COLO668 (cell line): ENCODE measurements at regions not wholly inside any gene's neighbourhood (a gene's known extent, or its start where the extent isn't known, plus 50 kb on each side); places are given as distances from the start of the nearest gene placed in this dataset.

Experiments used
- DNase-seq: peaks from one replicate; lab custom pipeline; 2025; ENCODE audit not compliant: unreplicated experiment; lab: John Stamatoyannopoulos, UW

DNA sequence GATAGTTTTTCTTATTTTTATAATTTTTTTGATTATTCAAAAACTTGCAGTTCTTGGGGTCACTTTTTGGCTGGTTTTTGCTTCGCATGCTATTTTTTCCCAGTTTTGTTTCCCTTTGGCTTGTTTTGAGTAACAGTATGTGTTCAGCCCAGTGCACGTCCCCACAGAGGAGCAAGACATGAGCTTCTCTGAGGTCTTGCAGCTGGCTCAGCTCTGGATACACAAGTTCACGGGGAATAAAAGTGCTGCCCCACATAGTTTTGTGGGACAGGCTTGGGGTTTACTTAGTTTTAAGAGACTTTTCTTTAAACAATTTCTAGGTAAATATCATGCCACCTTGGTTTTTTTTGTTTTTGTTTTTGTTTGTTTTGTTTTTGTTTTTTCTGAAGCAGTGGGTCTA is 297.8 kb upstream of the IRX1 start:
- no peak for DNase-seq

GRCh38 chr5:3288325-3288724 is 307.3 kb upstream of the IRX1 start:
- no peak for DNase-seq

GRCh38 chr5:3287516-3287915 is 308.1 kb upstream of the IRX1 start:
- DNase-seq = no peak

DNA sequence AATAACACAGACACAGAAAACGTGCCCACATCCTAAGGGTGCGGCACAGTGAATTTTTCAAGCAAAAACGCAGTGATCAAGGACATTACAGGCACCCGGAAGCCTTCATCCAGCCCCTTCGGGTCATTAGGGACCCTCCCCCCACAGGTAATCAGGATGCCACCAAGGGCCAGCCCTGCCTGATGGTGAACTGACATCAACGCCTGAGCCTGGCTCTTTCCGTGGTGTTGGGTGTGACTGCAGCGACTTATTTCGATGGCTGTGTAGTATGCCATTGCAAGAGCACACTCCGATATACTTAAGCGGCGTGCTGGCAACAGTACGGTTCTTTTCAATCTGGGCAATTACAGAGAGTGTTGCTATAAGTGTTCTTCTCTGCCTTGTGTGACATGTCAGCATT is 310.0 kb upstream of the IRX1 start:
- DNase-seq = no peak

- DNase-seq = no peak
Measured at GRCh38 chr5:3284506-3284905, 311.1 kb upstream of the IRX1 start.

DNA sequence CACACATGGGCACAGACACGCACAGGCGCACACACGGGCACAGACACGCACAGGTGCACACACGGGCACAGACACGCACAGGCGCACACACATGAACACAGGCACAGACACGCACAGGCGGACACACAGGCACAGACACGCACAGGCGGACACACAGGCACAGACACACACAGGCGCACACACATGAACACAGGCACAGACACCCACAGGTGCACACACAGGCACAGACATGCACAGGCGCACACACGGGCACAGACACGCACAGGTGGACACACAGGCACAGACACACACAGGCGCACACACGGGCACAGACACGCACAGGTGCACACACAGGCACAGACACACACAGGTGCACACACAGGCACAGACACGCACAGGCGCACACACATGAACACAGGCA is 312.8 kb upstream of the IRX1 start:
- no peak for DNase-seq

DNA sequence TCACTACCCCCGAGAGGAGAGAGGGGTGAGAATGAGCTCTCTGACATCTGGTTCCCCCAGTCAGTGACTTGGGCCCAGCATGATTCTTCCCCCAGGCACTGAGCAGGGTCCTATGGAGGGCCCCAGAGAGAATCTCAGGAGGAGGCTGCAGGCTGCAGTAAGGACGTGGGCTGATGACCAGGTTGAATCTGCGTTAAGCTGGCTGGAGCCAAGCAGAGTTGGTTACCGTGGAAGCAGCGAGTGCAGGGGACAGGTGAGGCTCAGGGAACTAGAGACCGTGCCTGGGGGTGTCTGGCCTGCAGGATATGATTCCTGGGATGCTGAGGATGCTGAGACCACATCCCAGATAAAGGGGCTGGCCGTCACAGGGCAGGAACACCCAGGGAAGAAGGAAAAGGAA is 314.3 kb upstream of the IRX1 start:
- DNase-seq = no peak

GRCh38 chr5:3278643-3279042 is 317.0 kb upstream of the IRX1 start:
- no peak for DNase-seq

GRCh38 chr5:3277590-3278196 is 317.9 kb upstream of the IRX1 start:
- DNase-seq = no peak

GRCh38 chr5:3276896-3277295 is 318.7 kb upstream of the IRX1 start:
- no peak for DNase-seq

GRCh38 chr5:3269395-3270169 is 326.1 kb upstream of the IRX1 start:
- no peak for DNase-seq

DNA sequence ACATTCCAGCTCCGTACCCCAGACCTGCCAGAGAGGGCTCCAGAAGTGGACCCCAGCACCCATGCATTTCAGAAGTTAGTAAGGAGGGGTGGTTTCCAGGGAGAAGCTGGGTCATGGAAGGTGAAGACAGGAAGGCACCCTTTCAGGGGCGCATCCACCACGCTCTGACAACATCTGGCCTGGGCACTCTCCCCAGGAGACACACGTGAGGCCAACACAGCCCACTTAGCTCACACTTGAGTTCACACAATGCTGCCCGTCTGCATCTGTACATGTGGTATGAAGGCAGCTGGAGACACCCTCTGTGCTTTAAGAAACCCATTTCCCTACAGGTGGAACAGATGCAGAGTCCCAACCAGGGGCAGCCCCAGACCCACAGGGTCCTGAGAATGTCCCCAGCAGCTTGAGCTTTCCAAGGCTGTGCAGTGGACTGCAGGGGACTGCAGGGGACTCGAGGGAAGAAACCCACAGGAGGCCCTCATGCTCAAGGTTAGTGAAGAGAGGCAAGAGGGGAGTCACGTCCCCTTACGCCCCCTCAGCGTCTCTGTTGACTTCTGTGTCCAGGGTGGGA is 326.8 kb upstream of the IRX1 start:
- no peak for DNase-seq

GRCh38 chr5:3266861-3267260 is 328.8 kb upstream of the IRX1 start:
- no peak for DNase-seq

- no peak for DNase-seq
Measured at GRCh38 chr5:3265936-3266335, 329.7 kb upstream of the IRX1 start.

GRCh38 chr5:3265131-3265885 is 330.3 kb upstream of the IRX1 start:
- DNase-seq = no peak

- no peak for DNase-seq
Measured at GRCh38 chr5:3262451-3262850, 333.2 kb upstream of the IRX1 start.

DNA sequence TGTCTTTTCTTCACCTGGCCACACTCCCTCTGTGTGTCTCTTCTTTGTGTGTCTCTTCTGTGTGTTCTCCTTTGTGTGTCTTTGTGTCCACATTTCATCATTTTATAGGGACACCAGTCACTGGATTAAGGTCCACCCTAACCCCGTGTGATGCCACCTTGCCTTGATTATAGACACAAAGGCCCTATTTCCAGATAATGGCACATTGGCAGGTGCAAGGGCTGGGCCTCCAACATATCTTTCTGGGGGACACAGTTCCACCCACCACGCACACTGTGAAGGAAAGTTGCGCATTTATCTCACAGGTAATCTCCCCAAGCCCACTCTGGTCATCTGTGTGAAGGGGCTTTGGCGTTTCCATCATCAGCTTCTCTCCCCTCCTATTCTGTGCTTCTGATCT is 334.6 kb upstream of the IRX1 start:
- no peak for DNase-seq

GRCh38 chr5:3258050-3258449 is 337.6 kb upstream of the IRX1 start:
- DNase-seq = no peak

- no peak for DNase-seq
Measured at GRCh38 chr5:3252235-3252634, 343.4 kb upstream of the IRX1 start.

GRCh38 chr5:3251784-3252183 is 343.8 kb upstream of the IRX1 start:
- DNase-seq = no peak

GRCh38 chr5:3249401-3249800 is 346.2 kb upstream of the IRX1 start:
- DNase-seq = no peak
